T-helper 1 cell (primary cell): ENCODE measurements at regions not wholly inside any gene's neighbourhood (a gene's known extent, or its start where the extent isn't known, plus 50 kb on each side); places are given as distances from the start of the nearest gene placed in this dataset.
"Not testable (repeated sequence)": the region's sequence is repeated elsewhere in the genome, so short reads cannot be mapped to it uniquely, and the experiment has no call there.

Source experiments
- DNase-seq, 5 donors: peaks; one replicate each; pipeline ENCODE4 v3.0.0-alpha.2; 2012 to 2020

- not testable (repeated sequence) for DNase-seq
Observed at GRCh38 chr5:85662969-85663707, 954.6 kb upstream of the COX7C start.

- DNase-seq = no peak
Observed at GRCh38 chr5:85663708-85664031, 954.1 kb upstream of the COX7C start.

- DNase-seq = no peak
Observed at GRCh38 chr5:85670417-85670816, 947.3 kb upstream of the COX7C start.

GRCh38 chr5:85671223-85671970 is 946.3 kb upstream of the COX7C start:
- DNase-seq = no peak

- no peak for DNase-seq
Observed at GRCh38 chr5:85681871-85682270, 935.9 kb upstream of the COX7C start.

- DNase-seq = no peak
Observed at GRCh38 chr5:85684351-85684750, 933.4 kb upstream of the COX7C start.

- DNase-seq = no peak
Observed at GRCh38 chr5:85703296-85703695, 914.4 kb upstream of the COX7C start.

GRCh38 chr5:85709728-85710127 is 908.0 kb upstream of the COX7C start:
- no peak for DNase-seq

GRCh38 chr5:85716344-85717202 is 901.2 kb upstream of the COX7C start:
- no peak for DNase-seq

- DNase-seq = no peak
Observed at GRCh38 chr5:85717203-85717563, 900.6 kb upstream of the COX7C start.

- no peak for DNase-seq
Observed at GRCh38 chr5:85732185-85732584, 885.6 kb upstream of the COX7C start.

GRCh38 chr5:85741972-85742371 is 875.8 kb upstream of the COX7C start:
- no peak for DNase-seq

GRCh38 chr5:85760519-85760918 is 857.2 kb upstream of the COX7C start:
- DNase-seq = no peak

GRCh38 chr5:85769347-85769746 is 848.4 kb upstream of the COX7C start:
- no peak for DNase-seq

- no peak for DNase-seq
Observed at GRCh38 chr5:85784746-85785145, 833.0 kb upstream of the COX7C start.

- DNase-seq = no peak
Observed at GRCh38 chr5:85813146-85813545, 804.6 kb upstream of the COX7C start.

GRCh38 chr5:85814596-85814995 is 803.1 kb upstream of the COX7C start:
- DNase-seq = no peak

GRCh38 chr5:85823462-85824426 is 794.0 kb upstream of the COX7C start:
- no peak for DNase-seq

- DNase-seq = no peak
Observed at GRCh38 chr5:85838781-85839180, 779.0 kb upstream of the COX7C start.

GRCh38 chr5:85841653-85842052 is 776.1 kb upstream of the COX7C start:
- DNase-seq = no peak

- DNase-seq = no peak
Observed at GRCh38 chr5:85843535-85843934, 774.2 kb upstream of the COX7C start.

GRCh38 chr5:85849411-85849810 is 768.3 kb upstream of the COX7C start:
- no peak for DNase-seq
